H1 (cell line): ENCODE measurements at regions not wholly inside any gene's neighbourhood (a gene's known extent, or its start where the extent isn't known, plus 50 kb on each side); places are given as distances from the start of the nearest gene placed in this dataset.

Experiments
- TF ChIP-seq, protein P1 (sequence below): fragments of 300-600 bp; sonication (generic); IDR thresholded peaks from 2 replicates; pipeline ENCODE4 v1.7.1; 2012; ENCODE audit warnings: low read length, moderate library complexity, mild to moderate bottlenecking, inconsistent platforms; ENCODE audit not compliant: insufficient replicate concordance

DNA sequence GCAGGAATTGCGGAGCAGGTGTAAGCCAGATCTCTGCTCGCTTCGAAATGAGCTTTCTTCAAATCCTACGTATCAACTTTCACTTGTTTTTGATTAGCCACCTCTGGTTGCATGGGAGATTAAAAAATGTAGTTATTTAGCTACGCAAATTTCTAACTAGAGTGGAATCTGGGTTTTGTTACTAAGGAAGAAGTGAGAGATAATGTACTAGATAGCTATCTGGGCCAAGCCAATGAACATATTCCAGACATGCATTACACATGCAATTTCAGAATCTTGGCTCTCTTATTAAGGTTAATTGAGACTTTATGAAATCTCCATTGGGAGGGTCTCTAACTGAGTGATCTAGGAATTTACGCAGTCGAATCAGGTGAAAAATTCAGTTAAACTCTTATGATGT lies 765.7 kb downstream of the DIPK2A start (continued):
- TF ChIP-seq, protein P1, sequence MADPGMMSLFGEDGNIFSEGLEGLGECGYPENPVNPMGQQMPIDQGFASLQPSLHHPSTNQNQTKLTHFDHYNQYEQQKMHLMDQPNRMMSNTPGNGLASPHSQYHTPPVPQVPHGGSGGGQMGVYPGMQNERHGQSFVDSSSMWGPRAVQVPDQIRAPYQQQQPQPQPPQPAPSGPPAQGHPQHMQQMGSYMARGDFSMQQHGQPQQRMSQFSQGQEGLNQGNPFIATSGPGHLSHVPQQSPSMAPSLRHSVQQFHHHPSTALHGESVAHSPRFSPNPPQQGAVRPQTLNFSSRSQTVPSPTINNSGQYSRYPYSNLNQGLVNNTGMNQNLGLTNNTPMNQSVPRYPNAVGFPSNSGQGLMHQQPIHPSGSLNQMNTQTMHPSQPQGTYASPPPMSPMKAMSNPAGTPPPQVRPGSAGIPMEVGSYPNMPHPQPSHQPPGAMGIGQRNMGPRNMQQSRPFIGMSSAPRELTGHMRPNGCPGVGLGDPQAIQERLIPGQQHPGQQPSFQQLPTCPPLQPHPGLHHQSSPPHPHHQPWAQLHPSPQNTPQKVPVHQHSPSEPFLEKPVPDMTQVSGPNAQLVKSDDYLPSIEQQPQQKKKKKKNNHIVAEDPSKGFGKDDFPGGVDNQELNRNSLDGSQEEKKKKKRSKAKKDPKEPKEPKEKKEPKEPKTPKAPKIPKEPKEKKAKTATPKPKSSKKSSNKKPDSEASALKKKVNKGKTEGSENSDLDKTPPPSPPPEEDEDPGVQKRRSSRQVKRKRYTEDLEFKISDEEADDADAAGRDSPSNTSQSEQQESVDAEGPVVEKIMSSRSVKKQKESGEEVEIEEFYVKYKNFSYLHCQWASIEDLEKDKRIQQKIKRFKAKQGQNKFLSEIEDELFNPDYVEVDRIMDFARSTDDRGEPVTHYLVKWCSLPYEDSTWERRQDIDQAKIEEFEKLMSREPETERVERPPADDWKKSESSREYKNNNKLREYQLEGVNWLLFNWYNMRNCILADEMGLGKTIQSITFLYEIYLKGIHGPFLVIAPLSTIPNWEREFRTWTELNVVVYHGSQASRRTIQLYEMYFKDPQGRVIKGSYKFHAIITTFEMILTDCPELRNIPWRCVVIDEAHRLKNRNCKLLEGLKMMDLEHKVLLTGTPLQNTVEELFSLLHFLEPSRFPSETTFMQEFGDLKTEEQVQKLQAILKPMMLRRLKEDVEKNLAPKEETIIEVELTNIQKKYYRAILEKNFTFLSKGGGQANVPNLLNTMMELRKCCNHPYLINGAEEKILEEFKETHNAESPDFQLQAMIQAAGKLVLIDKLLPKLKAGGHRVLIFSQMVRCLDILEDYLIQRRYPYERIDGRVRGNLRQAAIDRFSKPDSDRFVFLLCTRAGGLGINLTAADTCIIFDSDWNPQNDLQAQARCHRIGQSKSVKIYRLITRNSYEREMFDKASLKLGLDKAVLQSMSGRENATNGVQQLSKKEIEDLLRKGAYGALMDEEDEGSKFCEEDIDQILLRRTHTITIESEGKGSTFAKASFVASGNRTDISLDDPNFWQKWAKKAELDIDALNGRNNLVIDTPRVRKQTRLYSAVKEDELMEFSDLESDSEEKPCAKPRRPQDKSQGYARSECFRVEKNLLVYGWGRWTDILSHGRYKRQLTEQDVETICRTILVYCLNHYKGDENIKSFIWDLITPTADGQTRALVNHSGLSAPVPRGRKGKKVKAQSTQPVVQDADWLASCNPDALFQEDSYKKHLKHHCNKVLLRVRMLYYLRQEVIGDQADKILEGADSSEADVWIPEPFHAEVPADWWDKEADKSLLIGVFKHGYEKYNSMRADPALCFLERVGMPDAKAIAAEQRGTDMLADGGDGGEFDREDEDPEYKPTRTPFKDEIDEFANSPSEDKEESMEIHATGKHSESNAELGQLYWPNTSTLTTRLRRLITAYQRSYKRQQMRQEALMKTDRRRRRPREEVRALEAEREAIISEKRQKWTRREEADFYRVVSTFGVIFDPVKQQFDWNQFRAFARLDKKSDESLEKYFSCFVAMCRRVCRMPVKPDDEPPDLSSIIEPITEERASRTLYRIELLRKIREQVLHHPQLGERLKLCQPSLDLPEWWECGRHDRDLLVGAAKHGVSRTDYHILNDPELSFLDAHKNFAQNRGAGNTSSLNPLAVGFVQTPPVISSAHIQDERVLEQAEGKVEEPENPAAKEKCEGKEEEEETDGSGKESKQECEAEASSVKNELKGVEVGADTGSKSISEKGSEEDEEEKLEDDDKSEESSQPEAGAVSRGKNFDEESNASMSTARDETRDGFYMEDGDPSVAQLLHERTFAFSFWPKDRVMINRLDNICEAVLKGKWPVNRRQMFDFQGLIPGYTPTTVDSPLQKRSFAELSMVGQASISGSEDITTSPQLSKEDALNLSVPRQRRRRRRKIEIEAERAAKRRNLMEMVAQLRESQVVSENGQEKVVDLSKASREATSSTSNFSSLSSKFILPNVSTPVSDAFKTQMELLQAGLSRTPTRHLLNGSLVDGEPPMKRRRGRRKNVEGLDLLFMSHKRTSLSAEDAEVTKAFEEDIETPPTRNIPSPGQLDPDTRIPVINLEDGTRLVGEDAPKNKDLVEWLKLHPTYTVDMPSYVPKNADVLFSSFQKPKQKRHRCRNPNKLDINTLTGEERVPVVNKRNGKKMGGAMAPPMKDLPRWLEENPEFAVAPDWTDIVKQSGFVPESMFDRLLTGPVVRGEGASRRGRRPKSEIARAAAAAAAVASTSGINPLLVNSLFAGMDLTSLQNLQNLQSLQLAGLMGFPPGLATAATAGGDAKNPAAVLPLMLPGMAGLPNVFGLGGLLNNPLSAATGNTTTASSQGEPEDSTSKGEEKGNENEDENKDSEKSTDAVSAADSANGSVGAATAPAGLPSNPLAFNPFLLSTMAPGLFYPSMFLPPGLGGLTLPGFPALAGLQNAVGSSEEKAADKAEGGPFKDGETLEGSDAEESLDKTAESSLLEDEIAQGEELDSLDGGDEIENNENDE: no peak
